OCI-LY7 (cell line): ENCODE measurements at regions not wholly inside any gene's neighbourhood (a gene's known extent, or its start where the extent isn't known, plus 50 kb on each side); places are given as distances from the start of the nearest gene placed in this dataset.

Source experiments
- EZH2phosphoT487 ChIP-seq: fragments of 200-600 bp; sonication (generic); IDR thresholded peaks from 2 replicates; pipeline ENCODE4 v1.6.1; 2018; ENCODE audit warnings: low read depth, borderline replicate concordance, mild to moderate bottlenecking, mixed run types, antibody characterized with exemption, low read length, moderate library complexity, mixed read lengths
- TF ChIP-seq, protein P1 (sequence below): fragments of 200-600 bp; sonication (generic); conservative IDR thresholded peaks from 2 replicates; pipeline ENCODE4 v1.5.1; 2014; ENCODE audit warnings: mild to moderate bottlenecking, antibody characterized with exemption, low read length, moderate library complexity, mixed read lengths

DNA sequence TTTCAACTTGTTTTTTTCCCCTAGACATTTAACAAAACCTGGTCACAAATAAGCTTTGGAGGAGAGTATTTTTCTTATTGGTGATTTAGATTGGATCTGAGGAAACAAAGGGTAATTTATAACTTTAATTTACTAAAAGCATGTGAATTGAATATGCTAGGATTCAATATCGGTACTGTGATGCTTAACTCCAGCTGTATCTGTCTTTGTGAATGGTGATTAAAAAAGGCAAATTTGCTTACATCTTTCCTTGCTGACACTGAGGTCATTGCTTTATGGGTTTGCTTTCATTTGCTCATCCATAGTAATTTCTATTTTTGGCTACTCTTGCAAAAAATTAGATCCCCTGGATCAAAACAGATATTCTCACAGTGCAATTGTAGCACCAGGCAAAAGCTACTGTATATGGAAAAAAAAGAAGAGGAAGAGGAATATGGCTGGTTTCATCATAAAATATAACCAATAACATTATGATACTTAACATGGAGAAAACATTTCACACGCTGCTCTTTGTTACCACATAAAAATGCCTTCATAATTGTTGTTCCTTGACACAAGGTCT, 832.0 kb upstream of the ZEB2 start:
- TF ChIP-seq, protein P1, sequence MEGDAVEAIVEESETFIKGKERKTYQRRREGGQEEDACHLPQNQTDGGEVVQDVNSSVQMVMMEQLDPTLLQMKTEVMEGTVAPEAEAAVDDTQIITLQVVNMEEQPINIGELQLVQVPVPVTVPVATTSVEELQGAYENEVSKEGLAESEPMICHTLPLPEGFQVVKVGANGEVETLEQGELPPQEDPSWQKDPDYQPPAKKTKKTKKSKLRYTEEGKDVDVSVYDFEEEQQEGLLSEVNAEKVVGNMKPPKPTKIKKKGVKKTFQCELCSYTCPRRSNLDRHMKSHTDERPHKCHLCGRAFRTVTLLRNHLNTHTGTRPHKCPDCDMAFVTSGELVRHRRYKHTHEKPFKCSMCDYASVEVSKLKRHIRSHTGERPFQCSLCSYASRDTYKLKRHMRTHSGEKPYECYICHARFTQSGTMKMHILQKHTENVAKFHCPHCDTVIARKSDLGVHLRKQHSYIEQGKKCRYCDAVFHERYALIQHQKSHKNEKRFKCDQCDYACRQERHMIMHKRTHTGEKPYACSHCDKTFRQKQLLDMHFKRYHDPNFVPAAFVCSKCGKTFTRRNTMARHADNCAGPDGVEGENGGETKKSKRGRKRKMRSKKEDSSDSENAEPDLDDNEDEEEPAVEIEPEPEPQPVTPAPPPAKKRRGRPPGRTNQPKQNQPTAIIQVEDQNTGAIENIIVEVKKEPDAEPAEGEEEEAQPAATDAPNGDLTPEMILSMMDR, result no peak
- TF ChIP-seq EZH2phosphoT487, result no peak
